Neural crest cell (in vitro differentiated cells): ENCODE measurements at regions not wholly inside any gene's neighbourhood (a gene's known extent, or its start where the extent isn't known, plus 50 kb on each side); places are given as distances from the start of the nearest gene placed in this dataset.
A peak's percentile ranks its signal among the peaks of the same experiment; 100 is the strongest.

ENCODE experiments used
- DNase-seq: peaks from one replicate; pipeline ENCODE4 v3.0.0; 2021; ENCODE audit warnings: low read depth, mixed read lengths, low spot score
- H3K27ac Mint-ChIP-seq: one replicate; pipeline ENCODE4 v1.8.0; 2021; ENCODE audit warnings: mild to moderate bottlenecking, mixed read lengths; ENCODE audit not compliant: unreplicated experiment
- H3K27me3 Mint-ChIP-seq: 2 replicates; pipeline ENCODE4 v1.8.0; 2021; ENCODE audit warnings: low read depth, mild to moderate bottlenecking, mixed read lengths
- H3K36me3 Mint-ChIP-seq: 2 replicates; pipeline ENCODE4 v1.8.0; 2021; ENCODE audit warnings: low read depth, mild to moderate bottlenecking, mixed read lengths
- H3K4me1 Mint-ChIP-seq: 2 replicates; pipeline ENCODE4 v1.8.0; 2021; ENCODE audit warnings: mixed read lengths
- H3K4me3 Mint-ChIP-seq: one replicate; pipeline ENCODE4 v1.8.0; 2021; ENCODE audit warnings: mild to moderate bottlenecking, mixed read lengths
- H3K9me3 Mint-ChIP-seq: 2 replicates; pipeline ENCODE4 v1.8.0; 2021; ENCODE audit warnings: mixed read lengths
- TF ChIP-seq, protein P1 (sequence below): fragments of 200-600 bp; sonication (generic); conservative IDR thresholded peaks from 2 replicates; pipeline ENCODE4 v1.5.0; 2021; ENCODE audit warnings: antibody characterized with exemption, mild to moderate bottlenecking

DNA sequence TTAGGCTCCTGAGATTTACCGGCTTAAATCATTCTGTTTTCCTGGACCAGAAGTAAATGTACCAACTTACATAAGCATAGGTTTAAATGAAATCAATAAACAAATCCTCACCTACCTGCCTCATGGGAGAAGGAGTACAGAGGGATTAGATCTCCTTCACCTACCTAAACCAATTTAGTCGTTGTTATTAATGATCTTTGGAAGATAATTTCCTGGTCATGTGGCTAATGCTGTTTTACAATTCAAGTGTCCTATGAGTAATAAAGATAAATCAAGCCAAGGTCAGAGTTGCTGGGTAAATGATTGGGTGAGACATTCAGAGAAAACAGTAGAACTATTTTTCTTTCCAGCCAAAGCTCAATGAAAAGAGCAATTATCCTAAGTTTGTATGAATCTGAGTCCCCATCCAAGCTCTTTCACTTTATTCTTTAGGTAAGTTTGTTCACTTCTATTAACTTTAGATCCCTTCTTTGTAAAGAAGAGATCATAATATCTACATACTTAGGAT lies 423.0 kb upstream of the FAM241A start:
- TF ChIP-seq, protein P1, sequence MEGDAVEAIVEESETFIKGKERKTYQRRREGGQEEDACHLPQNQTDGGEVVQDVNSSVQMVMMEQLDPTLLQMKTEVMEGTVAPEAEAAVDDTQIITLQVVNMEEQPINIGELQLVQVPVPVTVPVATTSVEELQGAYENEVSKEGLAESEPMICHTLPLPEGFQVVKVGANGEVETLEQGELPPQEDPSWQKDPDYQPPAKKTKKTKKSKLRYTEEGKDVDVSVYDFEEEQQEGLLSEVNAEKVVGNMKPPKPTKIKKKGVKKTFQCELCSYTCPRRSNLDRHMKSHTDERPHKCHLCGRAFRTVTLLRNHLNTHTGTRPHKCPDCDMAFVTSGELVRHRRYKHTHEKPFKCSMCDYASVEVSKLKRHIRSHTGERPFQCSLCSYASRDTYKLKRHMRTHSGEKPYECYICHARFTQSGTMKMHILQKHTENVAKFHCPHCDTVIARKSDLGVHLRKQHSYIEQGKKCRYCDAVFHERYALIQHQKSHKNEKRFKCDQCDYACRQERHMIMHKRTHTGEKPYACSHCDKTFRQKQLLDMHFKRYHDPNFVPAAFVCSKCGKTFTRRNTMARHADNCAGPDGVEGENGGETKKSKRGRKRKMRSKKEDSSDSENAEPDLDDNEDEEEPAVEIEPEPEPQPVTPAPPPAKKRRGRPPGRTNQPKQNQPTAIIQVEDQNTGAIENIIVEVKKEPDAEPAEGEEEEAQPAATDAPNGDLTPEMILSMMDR: no peak
- H3K4me1 Mint-ChIP-seq: peaks cover 24% of the 10 kb centered on the region
- H3K27ac Mint-ChIP-seq: peak overlapping the region; percentile 19
- no peaks in the 10 kb centered on the region for H3K36me3 Mint-ChIP-seq
- no peak for DNase-seq
- H3K27me3 Mint-ChIP-seq: no peaks in the 10 kb centered on the region
- H3K9me3 Mint-ChIP-seq: no peaks in the 10 kb centered on the region
- no peak overlapping the region for H3K4me3 Mint-ChIP-seq

DNA sequence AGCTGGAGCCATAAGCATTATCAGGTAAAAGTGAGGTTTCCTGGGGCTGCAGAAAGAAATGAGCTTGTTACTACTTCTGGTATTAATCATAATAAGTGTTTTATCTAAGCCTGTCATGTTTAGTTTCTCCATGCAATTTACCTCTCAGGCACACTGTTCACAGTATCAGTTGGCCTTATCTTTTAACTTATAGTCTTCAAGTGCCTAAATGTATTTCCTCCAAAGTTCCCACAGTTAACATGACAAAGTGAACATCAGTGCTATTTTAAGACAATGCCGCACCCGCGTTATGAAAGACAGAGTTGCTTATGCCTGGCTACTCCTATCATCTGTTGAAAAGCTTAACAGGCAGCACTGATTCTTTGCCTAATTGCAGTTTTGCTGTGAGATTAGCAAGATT lies 408.7 kb upstream of the FAM241A start:
- TF ChIP-seq, protein P1: no peak
- H3K27ac Mint-ChIP-seq: no peak overlapping the region
- H3K4me1 Mint-ChIP-seq: no peaks in the 10 kb centered on the region
- no peaks in the 10 kb centered on the region for H3K36me3 Mint-ChIP-seq
- H3K9me3 Mint-ChIP-seq: no peaks in the 10 kb centered on the region
- H3K4me3 Mint-ChIP-seq: no peak overlapping the region
- no peak for DNase-seq
- no peaks in the 10 kb centered on the region for H3K27me3 Mint-ChIP-seq

DNA sequence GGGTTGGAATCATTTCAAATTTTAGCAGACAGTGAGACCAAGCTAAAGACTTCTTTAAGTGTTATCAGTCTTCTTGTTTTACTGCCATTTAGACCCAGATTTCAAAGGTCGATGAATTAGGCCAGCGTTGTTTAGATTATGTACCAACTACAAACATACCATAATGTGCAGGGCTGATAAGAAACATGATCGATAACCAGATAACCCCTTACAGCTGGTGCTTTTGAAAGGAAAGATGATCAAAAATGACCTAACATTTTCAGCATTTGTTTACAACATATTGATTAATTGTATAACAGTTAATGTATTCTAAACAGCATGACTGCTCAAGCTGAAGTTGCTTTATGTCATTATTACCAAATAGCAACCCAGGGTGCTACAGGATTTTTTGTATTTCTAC lies 400.4 kb upstream of the FAM241A start:
- Mint-ChIP-seq H3K9me3 (no peaks in the 10 kb centered on the region), H3K27me3 (no peaks in the 10 kb centered on the region), H3K36me3 (no peaks in the 10 kb centered on the region), H3K4me3 (no peak overlapping the region), H3K4me1 (no peaks in the 10 kb centered on the region), H3K27ac (no peak overlapping the region)
- DNase-seq: no peak
- TF ChIP-seq, protein P1: no peak

DNA sequence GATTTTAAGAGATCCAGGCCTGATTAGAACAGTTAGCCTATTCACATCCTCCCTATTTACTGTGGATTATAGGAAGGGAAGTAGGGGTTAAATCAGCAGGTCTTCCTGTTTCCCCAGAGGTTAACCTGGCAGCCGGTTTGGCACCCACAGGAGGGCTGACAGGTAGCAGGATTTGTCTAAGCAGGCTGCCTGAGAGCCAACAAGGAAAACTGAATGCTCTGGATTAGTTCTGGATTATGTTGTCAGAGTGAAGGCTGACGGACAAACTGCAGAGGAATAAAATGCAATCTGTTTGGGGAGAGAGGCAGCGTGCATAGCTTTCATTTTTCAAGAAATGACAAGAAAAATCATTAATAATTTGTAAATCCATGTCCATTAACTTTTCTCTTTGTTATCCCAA lies 397.1 kb upstream of the FAM241A start:
- no peaks in the 10 kb centered on the region for H3K27me3 Mint-ChIP-seq
- TF ChIP-seq, protein P1: no peak
- H3K27ac Mint-ChIP-seq: peak overlapping the region; percentile 39
- no peaks in the 10 kb centered on the region for H3K9me3 Mint-ChIP-seq
- H3K36me3 Mint-ChIP-seq: no peaks in the 10 kb centered on the region
- H3K4me1 Mint-ChIP-seq: no peaks in the 10 kb centered on the region
- no peak for DNase-seq
- no peak overlapping the region for H3K4me3 Mint-ChIP-seq

DNA sequence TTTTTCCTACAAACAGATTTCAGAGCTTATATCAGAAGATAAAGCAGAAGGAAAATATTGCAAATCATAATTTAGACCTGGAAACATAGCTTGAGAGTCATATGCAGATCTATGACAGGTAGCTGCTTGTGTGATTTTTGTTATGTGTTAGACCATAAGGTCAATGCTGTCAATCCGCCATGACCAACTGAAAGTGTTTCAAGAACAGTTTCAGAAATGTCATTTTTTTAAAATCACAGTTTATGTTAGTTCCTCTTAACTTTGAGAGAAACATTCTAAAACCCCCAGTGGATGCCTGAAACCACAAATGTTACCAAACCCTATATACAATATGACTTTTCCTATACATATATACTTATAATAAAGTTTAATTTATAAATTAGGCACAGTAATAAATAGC lies 391.3 kb upstream of the FAM241A start:
- DNase-seq: no peak
- H3K9me3 Mint-ChIP-seq: no peaks in the 10 kb centered on the region
- H3K36me3 Mint-ChIP-seq: no peaks in the 10 kb centered on the region
- H3K27ac Mint-ChIP-seq: no peak overlapping the region
- H3K27me3 Mint-ChIP-seq: no peaks in the 10 kb centered on the region
- no peaks in the 10 kb centered on the region for H3K4me1 Mint-ChIP-seq
- TF ChIP-seq, protein P1: no peak
- H3K4me3 Mint-ChIP-seq: no peak overlapping the region

DNA sequence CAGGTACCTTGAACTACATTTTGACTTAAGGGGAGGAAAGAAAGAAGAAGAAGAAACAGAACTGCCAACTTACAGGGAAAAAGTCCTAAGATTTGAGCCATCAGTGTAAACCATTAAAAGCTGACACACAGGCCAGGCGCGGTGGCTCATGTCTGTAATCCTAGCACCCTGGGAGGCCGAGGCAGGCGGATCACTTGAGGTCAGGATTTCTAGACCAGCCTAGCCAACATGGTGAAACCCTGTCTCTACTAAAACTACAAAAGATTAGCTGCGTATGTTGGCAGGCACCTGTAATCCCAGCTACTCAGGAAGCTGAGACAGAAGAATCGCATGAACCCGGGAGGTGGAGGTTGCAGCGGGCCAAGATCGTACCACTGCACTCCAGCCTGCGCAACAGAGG lies 389.7 kb upstream of the FAM241A start:
- no peak for DNase-seq
- H3K4me3 Mint-ChIP-seq: no peak overlapping the region
- peaks cover 3% of the 10 kb centered on the region for H3K9me3 Mint-ChIP-seq
- no peaks in the 10 kb centered on the region for H3K36me3 Mint-ChIP-seq
- no peaks in the 10 kb centered on the region for H3K4me1 Mint-ChIP-seq
- no peak overlapping the region for H3K27ac Mint-ChIP-seq
- TF ChIP-seq, protein P1: no peak
- H3K27me3 Mint-ChIP-seq: no peaks in the 10 kb centered on the region
